HG02852 (cell line): ENCODE measurements at regions not wholly inside any gene's neighbourhood (a gene's known extent, or its start where the extent isn't known, plus 50 kb on each side); places are given as distances from the start of the nearest gene placed in this dataset.
"Not testable (repeated sequence)": the region's sequence is repeated elsewhere in the genome, so short reads cannot be mapped to it uniquely, and the experiment has no call there.

Experiments
- ATAC-seq: cut with Tn5 transposase; IDR thresholded peaks from one replicate; pipeline ENCODE4 v1.9.1; 2021; ENCODE audit warnings: mild to moderate bottlenecking, moderate library complexity; ENCODE audit not compliant: unreplicated experiment

DNA sequence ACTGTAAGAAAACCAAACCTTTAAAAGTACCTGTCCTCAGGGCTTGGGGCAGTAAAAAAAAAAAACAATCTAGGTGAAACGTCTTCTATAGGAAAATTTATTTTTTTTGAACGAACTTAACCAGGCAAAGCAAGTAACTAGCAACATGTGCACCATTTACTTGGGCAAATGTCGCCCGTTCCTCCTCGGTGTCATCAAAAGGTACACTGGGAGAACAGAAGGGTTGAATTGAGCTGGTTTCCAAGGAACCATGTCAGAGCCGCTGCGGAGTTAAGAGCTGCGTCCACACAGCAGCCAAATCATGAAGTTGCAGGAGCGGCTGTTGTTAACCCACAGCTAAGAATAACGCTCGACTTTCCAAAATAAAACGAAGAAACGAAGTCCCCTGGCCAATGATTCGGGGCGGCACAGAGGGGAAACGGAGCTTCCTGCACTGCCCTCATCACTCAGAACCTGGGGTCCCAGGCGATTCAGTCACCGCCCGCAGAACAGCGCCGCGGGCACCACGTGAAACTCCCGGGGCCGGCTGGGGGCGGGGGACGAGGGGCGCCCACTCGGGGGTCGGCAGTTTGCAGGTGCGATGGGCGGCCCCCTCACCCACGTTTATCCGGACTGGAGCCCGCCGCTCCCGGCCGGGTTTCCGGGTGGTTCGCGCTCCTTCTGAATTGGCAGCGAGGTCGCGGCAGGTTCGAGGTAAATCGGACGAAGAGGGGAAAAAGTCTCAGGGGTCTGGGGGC, 53.6 kb upstream of the PLGLB1 start:
- ATAC-seq: peak; percentile 13

GRCh38 chr2:87075791-87076252, 54.2 kb upstream of the PLGLB1 start:
- peak; percentile 39 for ATAC-seq

DNA sequence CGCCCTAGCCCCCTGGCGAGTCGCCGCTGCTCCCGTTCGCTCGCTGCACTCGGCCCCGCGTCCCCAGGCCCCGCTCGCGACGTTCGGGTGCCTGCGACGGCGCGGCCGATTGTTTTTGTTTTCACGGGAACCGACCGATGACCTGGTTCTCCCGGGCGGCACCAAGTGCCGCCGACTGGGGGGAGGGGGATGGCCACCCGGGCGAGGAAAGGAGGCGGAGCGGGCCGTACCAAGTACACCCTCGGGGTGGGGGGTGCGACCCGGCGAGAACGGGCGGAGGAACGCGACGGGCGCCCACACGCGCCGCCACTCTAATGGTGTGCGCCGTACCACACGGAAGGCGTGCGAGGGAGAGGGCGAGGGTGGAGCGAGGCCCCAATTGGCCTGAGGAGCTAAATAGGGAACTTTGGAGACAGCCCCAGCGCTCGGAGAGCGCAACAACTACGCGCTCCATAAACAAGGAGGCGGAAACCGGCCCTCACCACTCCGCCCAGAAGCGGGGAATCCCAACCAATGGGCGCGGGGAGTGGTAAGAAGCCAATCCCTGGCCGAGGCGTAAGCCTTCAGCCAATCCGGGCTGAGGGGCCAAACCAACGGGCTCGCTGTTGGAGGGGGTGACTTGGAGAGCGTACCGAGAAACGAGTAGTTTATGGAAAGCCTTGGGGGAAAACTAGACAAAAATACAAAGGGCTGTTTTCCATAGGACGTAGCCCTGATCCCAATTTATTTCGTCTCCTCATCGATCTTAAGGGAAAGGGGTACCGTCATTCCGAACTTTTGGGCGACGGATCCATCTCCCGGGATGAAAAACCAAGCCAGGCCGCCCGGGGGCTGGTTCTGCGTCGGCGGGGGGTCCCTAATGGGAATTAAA, 54.8 kb upstream of the PLGLB1 start:
- ATAC-seq: peak; percentile 89

DNA sequence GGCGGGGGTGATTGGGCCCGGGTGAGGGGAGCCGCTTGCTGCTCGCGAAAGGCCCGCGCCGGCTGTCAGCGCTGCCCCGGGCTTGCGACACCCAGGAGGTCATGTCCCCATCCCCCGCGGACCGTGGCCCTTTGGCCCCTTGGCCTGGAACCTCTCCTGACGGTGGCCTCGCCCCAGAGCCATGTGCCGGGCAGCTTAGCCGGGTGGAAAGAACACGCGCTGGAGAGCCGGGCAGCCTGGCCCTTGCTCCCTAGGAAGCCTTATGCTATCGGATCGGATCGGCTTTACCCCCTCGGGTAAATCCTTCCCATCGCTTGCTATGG, 55.4 kb upstream of the PLGLB1 start:
- peak; percentile 8 for ATAC-seq

GRCh38 chr2:87081727-87082126, 60.1 kb upstream of the PLGLB1 start:
- ATAC-seq: not testable (repeated sequence)

- ATAC-seq: not testable (repeated sequence)
Measured at GRCh38 chr2:87088079-87088478, 66.4 kb upstream of the PLGLB1 start.

GRCh38 chr2:87089401-87089800, 67.8 kb upstream of the PLGLB1 start:
- not testable (repeated sequence) for ATAC-seq

- not testable (repeated sequence) for ATAC-seq
Measured at GRCh38 chr2:87093252-87093651, 71.6 kb upstream of the PLGLB1 start.

GRCh38 chr2:87093937-87094529, 72.4 kb upstream of the PLGLB1 start:
- not testable (repeated sequence) for ATAC-seq

- not testable (repeated sequence) for ATAC-seq
Measured at GRCh38 chr2:87095804-87096203, 74.2 kb upstream of the PLGLB1 start.

DNA sequence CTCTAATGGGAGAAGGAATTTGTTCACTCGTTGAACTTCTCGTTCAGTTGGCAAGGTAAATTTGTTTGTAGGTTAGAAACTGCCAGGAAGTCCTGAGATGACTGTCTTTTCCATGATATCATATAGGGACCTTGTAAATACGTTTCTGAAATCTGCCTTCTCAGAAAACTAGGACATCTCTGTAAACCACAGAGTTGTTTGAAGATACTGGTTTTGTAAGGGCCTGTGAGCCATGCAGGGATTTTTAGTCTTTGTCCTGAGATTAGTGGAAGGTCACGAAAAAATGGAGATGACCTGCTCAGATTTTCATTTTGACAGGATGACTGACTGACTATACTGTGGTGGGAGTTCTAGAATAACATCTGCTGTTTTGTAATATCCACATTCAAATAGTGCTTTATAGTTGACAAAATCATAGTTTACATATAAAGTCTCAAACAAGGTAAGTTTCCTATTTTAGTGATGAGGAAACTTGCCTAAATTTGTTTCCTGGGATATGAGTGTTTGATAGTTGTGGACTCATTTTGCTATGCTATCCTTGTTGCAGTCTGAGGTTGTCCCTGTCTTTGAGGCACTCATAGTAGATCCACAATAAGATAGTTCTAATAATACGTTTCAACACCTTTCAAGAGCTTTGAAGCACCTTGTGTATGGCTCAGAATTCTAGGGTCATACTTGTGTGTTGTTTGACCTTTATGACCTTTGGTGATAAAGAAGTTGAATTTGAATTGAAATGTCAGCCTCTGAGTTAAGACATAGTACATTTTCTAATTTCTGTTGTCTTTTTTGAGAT, 107.3 kb upstream of the PLGLB1 start:
- not testable (repeated sequence) for ATAC-seq

- not testable (repeated sequence) for ATAC-seq
Measured at GRCh38 chr2:87132577-87132976, 110.9 kb upstream of the PLGLB1 start.

- peak; percentile 47 for ATAC-seq
Measured at GRCh38 chr2:87151835-87152493, 130.3 kb upstream of the PLGLB1 start.

GRCh38 chr2:87174454-87174853, 152.8 kb upstream of the PLGLB1 start:
- not testable (repeated sequence) for ATAC-seq

GRCh38 chr2:87183373-87183772, 161.7 kb upstream of the PLGLB1 start:
- not testable (repeated sequence) for ATAC-seq

DNA sequence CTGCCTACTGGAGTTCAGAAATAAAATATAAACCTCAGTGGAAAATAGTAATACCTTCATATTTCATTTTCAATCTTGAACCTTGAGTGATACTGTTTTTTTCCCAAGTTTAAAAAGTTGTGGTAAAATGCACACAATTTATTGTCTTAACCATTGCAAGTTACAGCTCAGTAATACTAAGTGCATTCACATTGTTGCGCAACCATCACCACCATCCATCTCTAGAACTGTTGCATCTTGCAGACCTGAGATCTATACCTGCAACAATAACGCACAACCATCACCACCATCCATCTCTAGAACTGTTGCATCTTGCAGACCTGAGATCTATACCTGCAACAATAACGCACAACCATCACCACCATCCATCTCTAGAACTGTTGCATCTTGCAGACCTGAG, 162.6 kb upstream of the PLGLB1 start:
- not testable (repeated sequence) for ATAC-seq

- ATAC-seq: not testable (repeated sequence)
Measured at GRCh38 chr2:87189214-87189613, 167.6 kb upstream of the PLGLB1 start.

DNA sequence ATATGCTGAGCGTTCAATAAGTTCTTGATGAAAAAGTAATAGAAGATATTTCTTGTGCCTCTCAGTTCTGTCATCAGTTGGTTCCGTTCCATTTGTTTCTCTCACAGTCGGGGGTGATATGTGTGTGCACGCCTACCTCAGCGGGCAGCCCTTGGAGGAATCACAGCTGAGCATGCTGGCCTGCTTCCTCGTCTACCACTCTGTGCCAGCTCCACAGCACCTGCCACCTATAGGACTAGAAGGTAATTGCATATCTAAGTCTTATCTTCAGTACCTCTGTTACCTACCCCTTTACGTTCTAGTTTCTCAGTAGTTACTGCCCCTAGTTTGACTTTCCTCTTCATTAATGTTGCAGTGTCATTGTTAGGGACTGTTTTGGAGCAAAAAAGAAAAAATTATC, 171.7 kb upstream of the PLGLB1 start:
- ATAC-seq: peak; percentile 79

DNA sequence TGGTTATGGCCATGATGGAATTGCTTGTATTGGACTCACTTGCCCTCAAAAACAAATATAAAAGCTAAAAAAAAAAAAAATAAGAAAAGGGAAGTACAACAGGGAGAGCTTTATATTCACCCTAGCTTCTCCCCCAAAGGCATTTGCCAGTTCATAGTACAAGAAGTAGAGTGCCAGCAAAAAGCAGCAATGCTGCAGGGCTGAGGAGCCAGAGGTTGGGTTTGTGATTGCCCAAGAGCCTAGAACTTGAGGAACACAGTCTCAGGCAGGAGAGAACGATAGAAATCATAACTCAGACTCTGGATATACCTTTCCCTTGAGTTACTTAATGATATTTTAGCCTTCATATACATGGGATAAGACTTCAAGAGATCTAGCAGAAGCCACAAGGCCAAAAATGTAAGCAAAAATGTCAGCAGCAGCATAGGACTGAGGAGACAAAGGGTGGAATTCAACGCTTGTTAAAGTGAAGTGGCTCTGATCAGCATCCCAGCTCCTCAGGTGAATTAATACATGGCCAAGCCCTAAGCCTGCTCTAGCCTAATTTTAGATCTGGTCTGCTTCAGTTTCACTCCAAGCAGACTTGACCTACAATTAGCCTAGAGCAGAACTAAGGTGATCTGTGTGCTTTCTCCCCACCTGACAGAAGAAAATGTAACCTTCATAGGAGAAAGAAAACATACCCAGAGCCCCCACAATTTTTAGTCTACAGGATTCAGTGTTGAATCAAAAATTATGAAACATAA, 172.8 kb upstream of the PLGLB1 start:
- not testable (repeated sequence) for ATAC-seq
